AG04449 (cell line): ENCODE measurements at regions not wholly inside any gene's neighbourhood (a gene's known extent, or its start where the extent isn't known, plus 50 kb on each side); places are given as distances from the start of the nearest gene placed in this dataset.

Experiments
- CTCF ChIA-PET: fragments of 350-600 bp; formaldehyde crosslinking; extraction: SDS; loops from one replicate; lab custom pipeline; 2021; ENCODE audit warnings: antibody characterized with exemption; lab: Yijun Ruan, JAX
- POLR2A ChIA-PET: fragments of 400-600, 350-600 bp; formaldehyde crosslinking; extraction: SDS; loops from one replicate; lab custom pipeline; 2020; ENCODE audit warnings: antibody characterized with exemption, inconsistent platforms; lab: Yijun Ruan, JAX
- DNase-seq: peaks from one replicate; pipeline ENCODE4 v3.0.0-alpha.2; 2010; ENCODE audit warnings: low read depth, low spot score
- H3K4me3 ChIP-seq: 2 replicates; pipeline ENCODE4 v1.5.1; 2011; ENCODE audit warnings: low read depth, mild to moderate bottlenecking, control low read depth, low read length
- CTCF ChIP-seq: IDR thresholded peaks from one replicate; pipeline ENCODE4 v1.5.1; 2011; ENCODE audit warnings: mild to moderate bottlenecking, moderate library complexity, low read length, control low read depth, inconsistent platforms; ENCODE audit not compliant: insufficient read depth; ENCODE audit errors: missing control alignments

GRCh38 chr12:58521152-58521551 is 399.2 kb downstream of the LRIG3 start:
- TF ChIP-seq CTCF: no peak
- H3K4me3 ChIP-seq: no peak overlapping the region
- POLR2A ChIA-PET: no interaction called here
- no peak for DNase-seq
- CTCF ChIA-PET: no interaction called here

- DNase-seq: no peak
- no peak overlapping the region for H3K4me3 ChIP-seq
- POLR2A ChIA-PET: no interaction called here
- CTCF ChIA-PET: interaction anchor here (0.8 kb wide), 1 partner anchor 106 kb away, joined by 3 read pairs; no protein-coding TSS in a partner anchor
- no peak for TF ChIP-seq CTCF
Measured at GRCh38 chr12:58521796-58522195, 398.5 kb downstream of the LRIG3 start.

GRCh38 chr12:58523360-58523759 is 396.9 kb downstream of the LRIG3 start:
- no peak for DNase-seq
- ChIA-PET POLR2A (no interaction called here), CTCF (no interaction called here)
- no peak for TF ChIP-seq CTCF
- H3K4me3 ChIP-seq: no peak overlapping the region

GRCh38 chr12:58528271-58528670 is 392.0 kb downstream of the LRIG3 start:
- no peak for DNase-seq
- H3K4me3 ChIP-seq: no peak overlapping the region
- ChIA-PET POLR2A (no interaction called here), CTCF (interaction anchor here (1.1 kb wide), 1 partner anchor 8 kb away, joined by 3 read pairs; no protein-coding TSS in a partner anchor)
- TF ChIP-seq CTCF: no peak

GRCh38 chr12:58529114-58529665 is 391.1 kb downstream of the LRIG3 start:
- DNase-seq: no peak
- CTCF ChIA-PET: no interaction called here
- no peak overlapping the region for H3K4me3 ChIP-seq

More at GRCh38 chr12:58529114-58529665, 391.1 kb downstream of the LRIG3 start:
- POLR2A ChIA-PET: interaction anchor here (0.7 to 1.5 kb wide), 2 partner anchors 104 to 192 kb away, joined by 3 to 6 read pairs; no protein-coding TSS in a partner anchor
- TF ChIP-seq CTCF: no peak
